Hematopoietic multipotent progenitor cell treated with erythropoietin and hydrocortisone succinate and interleukin-3 and kit ligand, for 17 days (in vitro differentiated cells): ENCODE measurements at regions not wholly inside any gene's neighbourhood (a gene's known extent, or its start where the extent isn't known, plus 50 kb on each side); places are given as distances from the start of the nearest gene placed in this dataset.

ENCODE experiments used
- DNase-seq: peaks from one replicate; pipeline ENCODE4 v3.0.0-alpha.2; 2015; ENCODE audit warnings: low spot score

- DNase-seq: no peak
Measured at GRCh38 chrX:110432091-110432905, 73.7 kb downstream of the RTL9 start.

- no peak for DNase-seq
Measured at GRCh38 chrX:110432906-110433215, 74.2 kb downstream of the RTL9 start.

- no peak for DNase-seq
Measured at GRCh38 chrX:110435196-110435595, 76.5 kb downstream of the RTL9 start.

GRCh38 chrX:110436523-110436922 is 77.9 kb downstream of the RTL9 start:
- DNase-seq: no peak

GRCh38 chrX:110437686-110438085 is 79.0 kb downstream of the RTL9 start:
- DNase-seq: no peak

- DNase-seq: no peak
Measured at GRCh38 chrX:110440016-110440805, 81.6 kb downstream of the RTL9 start.

GRCh38 chrX:110442635-110443034 is 84.0 kb downstream of the RTL9 start:
- DNase-seq: no peak

- no peak for DNase-seq
Measured at GRCh38 chrX:110444996-110445395, 86.3 kb downstream of the RTL9 start.

GRCh38 chrX:110448459-110448858 is 89.8 kb downstream of the RTL9 start:
- no peak for DNase-seq

GRCh38 chrX:110449312-110449711 is 90.7 kb downstream of the RTL9 start:
- no peak for DNase-seq

- peak; percentile 61 for DNase-seq
Measured at GRCh38 chrX:110450050-110450449, 91.4 kb downstream of the RTL9 start.

- DNase-seq: no peak
Measured at GRCh38 chrX:110454336-110454735, 95.7 kb downstream of the RTL9 start.

GRCh38 chrX:110462957-110463356 is 104.3 kb downstream of the RTL9 start:
- no peak for DNase-seq

GRCh38 chrX:110466790-110467189 is 108.1 kb downstream of the RTL9 start:
- DNase-seq: no peak

- DNase-seq: no peak
Measured at GRCh38 chrX:110472265-110472664, 113.6 kb downstream of the RTL9 start.

GRCh38 chrX:110477593-110478228 is 119.1 kb downstream of the RTL9 start:
- DNase-seq: no peak

GRCh38 chrX:110491846-110492620 is 133.4 kb downstream of the RTL9 start:
- DNase-seq: no peak

GRCh38 chrX:110504947-110505346 is 146.3 kb downstream of the RTL9 start:
- no peak for DNase-seq

- no peak for DNase-seq
Measured at GRCh38 chrX:110509755-110510532, 151.3 kb downstream of the RTL9 start.

- no peak for DNase-seq
Measured at GRCh38 chrX:110511238-110511637, 152.6 kb downstream of the RTL9 start.

GRCh38 chrX:110512341-110512740 is 153.7 kb downstream of the RTL9 start:
- DNase-seq: no peak
